ENCODE measurements at regions not wholly inside any gene's neighbourhood (a gene's known extent, or its start where the extent isn't known, plus 50 kb on each side); places are given as distances from the start of the nearest gene placed in this dataset.

DNA sequence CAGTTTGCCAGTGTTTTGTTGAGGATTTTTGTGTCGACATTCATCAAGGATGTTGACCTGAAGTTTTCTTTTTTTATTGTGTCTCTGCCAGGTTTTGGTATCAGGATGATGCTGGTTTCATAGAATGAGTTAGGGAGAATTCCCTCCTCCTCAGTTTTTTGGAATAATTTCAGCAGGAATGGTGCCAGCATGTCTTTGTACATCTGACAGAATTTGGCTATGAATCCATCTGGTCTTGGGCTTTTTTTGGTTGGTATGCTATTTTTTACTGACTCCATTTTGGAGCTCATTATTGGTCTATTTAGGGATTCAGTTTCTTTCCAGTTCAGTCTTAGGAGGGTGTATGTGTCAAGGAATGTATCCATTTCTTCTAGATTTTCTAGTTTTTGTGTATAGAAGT, 320.0 kb upstream of the PPP2R3A start:
- TF ChIP-seq, protein P1, sequence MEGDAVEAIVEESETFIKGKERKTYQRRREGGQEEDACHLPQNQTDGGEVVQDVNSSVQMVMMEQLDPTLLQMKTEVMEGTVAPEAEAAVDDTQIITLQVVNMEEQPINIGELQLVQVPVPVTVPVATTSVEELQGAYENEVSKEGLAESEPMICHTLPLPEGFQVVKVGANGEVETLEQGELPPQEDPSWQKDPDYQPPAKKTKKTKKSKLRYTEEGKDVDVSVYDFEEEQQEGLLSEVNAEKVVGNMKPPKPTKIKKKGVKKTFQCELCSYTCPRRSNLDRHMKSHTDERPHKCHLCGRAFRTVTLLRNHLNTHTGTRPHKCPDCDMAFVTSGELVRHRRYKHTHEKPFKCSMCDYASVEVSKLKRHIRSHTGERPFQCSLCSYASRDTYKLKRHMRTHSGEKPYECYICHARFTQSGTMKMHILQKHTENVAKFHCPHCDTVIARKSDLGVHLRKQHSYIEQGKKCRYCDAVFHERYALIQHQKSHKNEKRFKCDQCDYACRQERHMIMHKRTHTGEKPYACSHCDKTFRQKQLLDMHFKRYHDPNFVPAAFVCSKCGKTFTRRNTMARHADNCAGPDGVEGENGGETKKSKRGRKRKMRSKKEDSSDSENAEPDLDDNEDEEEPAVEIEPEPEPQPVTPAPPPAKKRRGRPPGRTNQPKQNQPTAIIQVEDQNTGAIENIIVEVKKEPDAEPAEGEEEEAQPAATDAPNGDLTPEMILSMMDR (IDR thresholded peaks at IDR 0.05), result no peak
- TF ChIP-seq EP300 (IDR thresholded peaks at IDR 0.05) (no peak), POLR2A (IDR thresholded peaks at IDR 0.05) (no peak)
